ENCODE measurements at regions not wholly inside any gene's neighbourhood (a gene's known extent, or its start where the extent isn't known, plus 50 kb on each side); places are given as distances from the start of the nearest gene placed in this dataset.
"Not testable (repeated sequence)": the region's sequence is repeated elsewhere in the genome, so short reads cannot be mapped to it uniquely, and the experiment has no call there.

DNA sequence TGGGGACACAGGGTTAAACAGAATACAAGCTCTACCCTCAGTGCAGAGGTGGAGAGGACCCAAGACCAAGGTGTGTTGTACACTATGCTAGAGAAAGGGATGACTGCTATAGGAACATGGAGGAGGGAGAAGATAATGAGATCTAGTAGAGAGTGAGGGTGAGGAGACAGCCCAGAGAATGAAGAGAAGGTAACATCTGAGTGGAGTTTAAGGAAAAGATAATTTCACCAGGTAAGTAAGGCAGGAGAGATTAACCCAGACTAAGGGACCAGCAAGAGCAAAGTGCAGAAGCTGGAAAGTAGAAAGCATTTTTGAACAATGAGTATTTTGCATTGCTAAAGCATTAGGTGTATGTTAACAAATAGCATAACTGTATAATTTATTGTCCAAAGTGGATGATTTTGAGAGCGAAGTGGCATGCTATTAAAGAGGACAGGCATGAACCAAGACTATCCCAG is 128.8 kb downstream of the RASSF10 start:
- no peak for DNase-seq

DNA sequence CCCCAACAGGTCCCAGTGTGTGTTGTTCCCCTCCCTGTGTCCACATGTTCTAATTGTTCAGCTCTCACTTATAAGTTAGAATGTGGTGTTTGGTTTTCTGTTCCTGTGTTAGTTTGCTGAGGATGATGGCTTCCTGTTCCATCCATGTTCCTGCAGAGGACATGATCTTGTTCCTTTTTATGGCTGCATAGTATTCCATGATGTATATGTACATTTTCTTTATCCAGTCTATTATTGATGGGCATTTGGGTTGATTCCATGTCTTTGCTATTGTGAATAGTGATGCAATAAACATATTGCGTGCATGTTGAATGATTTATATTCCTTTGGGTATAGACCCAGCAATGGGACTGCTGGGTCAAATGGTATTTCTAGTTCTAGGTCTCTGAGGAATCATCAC is 130.0 kb downstream of the RASSF10 start:
- DNase-seq, result not testable (repeated sequence)

DNA sequence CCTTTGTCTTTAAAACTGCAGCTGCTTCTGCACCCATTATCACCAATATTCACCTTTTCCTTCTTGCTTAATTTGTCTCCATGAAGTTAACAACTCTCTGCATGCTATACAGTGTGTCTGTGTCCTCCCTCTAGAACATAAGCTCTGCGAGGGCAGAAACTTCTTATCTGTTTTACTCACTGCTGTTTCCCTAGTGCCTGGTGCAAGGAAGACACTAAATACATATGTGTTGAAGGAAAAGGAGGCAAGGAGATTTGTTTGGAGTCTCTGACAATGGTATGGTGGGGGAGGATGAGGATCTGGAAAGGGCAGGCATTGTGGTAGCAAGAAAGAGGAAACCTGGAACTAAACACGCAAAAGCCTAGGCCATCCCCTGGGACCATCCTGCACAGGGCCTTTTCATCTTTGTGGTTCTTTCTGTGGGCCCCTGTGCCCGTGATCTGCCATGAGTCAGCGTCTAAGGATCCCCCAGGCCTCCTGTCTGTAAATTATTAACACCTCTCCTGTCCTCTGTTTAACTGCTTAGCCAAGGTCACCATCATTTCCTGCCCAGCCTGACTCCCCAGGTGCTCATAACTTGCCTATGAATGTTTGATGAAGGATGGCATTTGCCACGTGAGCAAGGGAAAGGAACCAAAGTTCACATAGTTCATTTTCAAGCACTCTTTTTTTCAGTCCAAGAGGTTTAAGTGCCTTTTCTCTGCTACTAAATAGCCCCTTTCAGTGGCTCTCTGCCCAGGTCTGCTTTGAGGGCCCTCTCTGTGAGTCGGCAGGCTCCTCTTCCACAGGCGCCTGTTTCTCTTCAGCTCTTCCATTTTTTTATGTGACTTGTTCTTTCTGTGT is 131.1 kb downstream of the RASSF10 start:
- DNase-seq, result peak; percentile 88 to 91

DNA sequence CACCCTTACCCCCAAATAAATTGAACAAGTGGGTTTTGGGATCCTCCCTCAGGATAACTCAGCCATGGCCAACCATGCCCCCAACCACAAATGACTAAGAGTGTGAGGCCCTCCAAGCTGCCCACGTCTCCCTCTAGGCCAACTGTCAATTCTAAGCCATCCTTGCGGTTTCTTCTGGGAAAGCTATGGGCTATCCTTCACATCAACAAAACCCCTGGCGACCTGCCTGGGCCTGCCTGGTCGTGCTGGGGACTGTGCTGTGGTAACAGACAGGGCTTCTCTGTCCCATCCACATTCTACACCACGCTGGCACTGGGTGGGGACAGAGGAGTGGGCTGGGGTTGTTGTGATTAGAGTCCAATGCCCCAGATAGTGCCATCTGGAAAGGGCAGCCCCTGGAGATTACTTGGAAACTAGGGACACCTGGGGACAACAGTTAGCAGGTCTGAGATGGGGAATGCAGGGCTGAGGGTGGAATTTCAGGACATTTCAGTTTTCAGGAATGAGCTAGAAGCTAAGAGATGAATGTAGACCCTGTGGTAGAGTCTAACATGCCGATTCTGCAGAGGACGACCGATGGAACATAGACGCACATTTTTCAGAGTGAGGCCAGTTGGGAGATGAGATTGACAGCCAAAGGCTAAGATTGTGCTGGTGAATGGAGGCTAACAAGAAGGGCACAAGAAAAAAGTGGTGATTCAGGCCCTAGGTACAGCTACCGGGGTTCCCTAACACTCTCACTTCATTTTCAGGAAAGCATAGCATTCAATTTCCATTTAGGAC is 131.9 kb downstream of the RASSF10 start:
- peak; percentile 31 to 67 for DNase-seq

DNA sequence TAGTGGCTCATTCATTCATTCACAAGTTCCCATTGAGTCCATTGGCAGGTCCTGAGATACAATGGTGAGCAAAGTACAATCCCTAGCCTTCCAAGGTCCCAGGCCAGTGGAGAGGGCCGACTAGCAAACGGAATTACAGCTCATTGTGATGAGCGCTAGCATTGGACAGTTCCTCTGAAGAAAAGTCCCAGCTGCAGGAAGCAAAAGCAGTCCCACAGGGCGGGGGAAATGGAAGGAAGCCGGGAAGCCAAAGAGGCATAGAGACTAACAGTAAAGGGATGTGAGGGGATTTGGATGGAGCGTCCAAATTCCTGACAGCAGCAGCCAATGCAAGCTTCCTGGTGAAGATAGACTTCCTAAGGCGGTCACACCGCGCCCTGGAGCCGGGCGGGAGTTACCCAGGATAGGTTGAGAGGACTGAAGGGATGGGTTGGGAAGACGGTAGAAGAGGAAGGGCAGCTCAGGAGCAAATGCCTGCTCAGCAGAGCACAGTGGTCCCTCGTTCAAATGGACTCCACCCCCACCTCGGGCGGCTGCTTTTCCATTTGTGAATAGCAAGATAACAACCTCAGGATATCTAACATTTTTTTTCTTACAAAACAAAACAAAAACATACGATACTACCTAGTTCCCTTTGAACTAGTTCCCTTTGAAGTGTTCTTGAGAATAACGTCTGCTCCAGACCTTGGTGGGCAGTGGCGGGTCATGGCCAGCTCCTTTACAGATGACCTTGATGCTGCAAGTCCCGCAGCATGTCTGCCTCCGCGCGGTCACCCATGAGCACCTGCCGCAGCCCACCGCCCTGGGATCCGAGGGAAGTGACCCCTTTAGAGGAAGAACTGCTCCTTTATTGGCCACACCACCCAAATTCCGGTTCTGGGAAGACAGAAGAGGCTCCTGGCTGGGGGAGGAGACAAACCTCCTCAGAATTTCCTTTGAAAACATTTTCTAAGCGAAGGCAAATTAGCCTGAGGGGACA is 132.9 kb downstream of the RASSF10 start:
- DNase-seq, result no peak

DNA sequence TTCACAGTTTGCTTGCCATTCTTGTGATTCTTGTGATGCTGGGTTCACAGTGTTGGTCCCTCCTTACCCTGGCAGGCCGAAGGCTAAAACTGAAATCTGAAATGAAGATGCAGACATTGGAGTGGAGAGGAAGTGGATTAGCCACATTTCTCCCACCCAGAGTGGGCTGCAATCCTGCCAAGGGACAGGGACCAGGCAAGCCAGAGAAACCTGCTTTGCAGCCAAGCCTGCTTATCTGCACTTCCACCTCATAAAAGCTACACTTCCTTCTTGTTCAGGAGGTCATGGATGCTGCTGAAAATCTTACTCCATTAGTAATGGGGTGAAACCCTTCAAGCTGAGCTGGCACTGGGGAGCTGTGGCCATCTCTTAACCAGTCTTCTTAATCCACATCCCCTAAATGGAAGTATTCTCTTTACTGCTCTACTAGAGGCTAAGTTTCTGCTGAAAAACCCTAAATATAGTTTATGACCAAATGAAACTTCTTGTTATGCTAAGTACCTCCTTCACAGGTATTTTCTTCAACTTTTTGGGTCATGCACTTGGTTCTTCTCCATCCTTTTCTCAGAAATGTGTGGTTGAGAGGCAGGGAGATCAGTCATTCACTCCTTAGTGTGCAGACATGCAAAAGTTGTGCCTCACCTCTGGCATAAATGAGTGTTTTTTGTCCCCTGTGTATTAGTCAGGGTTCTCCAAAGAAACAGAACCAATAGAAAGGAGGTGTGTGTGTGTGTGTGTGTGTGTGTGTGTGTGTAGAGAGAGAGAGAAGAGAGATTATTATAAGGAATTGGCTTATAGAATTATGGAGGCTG is 133.9 kb upstream of the BMAL1 start:
- no peak for DNase-seq

DNA sequence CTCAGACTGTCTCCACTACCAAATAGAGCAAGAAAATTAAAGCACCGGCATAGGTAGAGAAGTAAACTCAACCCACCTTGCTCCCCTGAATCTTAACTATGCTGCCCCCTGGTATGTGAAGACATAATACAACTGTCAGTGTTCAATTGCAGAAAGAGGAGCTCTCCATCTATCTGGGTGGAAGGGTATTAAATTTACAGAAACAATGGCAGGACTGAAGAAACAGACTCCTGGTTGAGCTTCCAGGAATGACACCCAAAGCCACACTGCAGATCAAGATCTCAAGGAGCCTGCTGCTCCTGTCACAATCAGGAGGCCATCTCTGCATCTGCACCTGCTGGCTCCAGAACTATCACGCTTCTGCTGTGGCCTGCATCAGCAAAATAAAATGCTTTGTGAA is 132.1 kb upstream of the BMAL1 start:
- DNase-seq, result no peak

DNA sequence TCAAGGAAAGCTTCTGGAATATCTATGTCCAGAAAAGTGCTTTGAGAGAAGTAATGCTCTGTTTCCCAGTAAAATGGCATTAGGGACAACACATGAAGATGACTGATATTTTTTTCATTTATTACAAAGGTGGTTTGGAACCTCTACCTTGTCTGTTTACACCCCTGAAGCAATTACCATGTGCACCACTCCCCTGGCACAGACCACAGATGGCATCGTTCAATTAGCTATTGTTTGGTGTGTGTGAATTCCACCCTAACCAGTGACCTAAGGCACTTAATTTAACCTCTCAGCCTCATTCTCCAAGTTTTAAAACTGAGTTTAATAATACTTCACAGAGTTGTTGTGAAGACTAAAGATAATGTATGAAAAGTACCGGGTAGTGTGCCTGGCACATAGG is 127.6 kb upstream of the BMAL1 start:
- no peak for DNase-seq

DNA sequence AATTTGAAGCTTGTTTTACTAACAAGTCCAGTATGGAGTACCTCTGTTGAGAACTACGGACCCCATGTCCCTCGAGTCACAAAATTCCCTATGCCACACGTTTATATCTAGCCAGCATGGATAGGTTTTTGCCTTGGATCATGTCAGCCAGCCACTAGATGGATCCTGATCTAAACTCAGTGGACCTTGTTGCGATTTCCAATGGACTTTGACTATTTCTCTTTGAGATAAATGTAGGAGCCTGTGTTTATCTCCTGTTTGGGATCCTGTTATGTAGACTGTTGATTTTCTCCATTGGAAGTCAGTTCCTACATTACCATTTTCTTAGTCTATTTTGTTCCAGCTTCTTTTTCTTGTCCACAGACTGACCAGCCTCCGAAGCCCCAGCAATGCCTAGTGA is 127.1 kb upstream of the BMAL1 start:
- DNase-seq, result no peak

DNA sequence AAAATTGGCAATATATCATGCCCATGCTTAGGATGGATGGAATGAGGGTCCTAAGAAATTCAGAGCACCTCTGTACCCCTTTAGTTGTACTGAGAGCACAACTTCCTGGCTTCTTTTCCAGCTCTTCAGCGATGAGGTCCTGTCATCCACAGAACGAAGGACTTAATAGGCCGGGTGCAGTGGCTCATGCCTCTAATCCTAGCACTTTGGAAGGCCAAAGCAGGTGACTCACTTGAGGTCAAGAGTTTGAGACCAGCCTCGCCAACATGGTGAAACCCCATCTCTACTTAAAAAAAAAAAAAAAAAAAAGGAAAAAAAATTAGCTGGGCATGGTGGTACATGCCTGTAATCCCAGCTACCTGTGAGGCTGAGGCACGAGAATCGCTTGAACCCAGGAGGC is 125.3 kb upstream of the BMAL1 start:
- no peak for DNase-seq

DNA sequence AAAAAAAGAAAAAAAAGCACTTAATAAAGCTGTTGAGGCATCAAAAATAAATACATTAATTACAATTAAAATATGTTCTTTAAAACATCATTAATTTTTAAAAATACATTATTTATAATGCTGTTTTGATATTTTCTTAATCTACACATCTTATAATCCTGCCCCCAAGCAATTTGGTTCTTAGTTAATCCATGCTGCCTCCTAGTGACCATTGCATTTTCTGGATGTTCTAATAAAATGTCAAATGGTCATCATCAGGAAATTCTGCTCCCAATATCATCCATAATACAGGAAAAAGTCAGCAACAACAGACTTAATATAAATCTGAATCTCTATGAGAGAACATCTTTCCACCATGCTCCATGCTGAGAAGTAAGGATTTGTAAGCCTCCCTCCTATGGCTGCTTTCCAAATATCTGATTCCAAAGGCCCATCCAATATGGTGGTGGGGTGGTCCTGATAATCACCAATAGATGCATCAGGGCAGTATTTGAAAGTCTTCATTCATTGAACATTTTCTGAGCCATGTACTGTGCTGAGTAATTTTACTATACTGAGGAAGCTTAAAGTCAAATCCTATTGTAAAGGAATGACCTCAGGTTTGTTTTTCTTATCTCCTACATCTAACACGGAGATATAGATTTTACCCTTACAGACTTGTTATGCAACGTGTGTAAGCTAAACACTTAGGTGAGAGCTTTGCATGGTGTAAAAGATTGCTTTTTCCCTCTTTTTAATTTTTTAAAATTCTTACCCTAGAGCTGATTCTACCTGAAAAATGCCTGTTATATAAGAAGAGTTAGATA is 124.7 kb upstream of the BMAL1 start:
- DNase-seq, result peak in 1 of 2 experiments; percentile 52

DNA sequence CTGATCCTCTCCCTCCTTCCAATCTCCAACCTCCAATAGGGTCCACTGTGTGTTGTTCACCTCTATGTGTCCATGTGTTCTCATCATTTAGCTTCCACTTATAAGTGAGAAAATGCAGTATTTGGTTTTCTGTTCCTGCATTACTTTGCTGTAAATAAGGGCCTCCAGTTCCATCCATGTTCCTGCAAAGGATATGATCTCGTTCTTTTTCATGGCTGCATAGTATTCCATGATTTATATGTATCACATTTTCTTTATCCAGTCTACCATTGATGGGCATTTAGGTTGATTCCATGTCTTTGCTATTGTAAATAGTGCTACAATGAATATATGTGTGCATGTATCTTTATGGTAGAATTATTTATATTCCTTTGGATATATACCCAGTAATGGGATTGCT is 123.2 kb upstream of the BMAL1 start:
- not testable (repeated sequence) for DNase-seq

DNA sequence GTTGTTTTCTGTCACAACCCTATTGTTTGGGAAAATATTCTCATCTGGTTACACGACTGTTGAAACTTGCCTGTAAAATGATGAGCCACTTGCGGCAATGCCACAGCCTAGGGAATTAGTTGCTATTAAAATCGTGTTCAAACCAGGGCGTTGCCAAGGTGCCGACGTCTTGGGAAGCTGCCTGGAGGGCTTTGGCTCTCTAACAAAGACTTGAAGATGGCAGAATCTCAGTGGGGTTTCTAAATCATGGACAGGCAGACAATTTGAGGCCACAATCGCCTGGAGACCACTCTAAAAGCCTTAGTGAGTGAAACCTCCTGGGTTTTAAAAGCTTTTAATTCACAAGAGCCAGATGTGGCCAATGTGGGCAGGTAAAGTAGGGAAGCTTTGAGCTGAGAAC is 117.2 kb upstream of the BMAL1 start:
- DNase-seq, result no peak

DNA sequence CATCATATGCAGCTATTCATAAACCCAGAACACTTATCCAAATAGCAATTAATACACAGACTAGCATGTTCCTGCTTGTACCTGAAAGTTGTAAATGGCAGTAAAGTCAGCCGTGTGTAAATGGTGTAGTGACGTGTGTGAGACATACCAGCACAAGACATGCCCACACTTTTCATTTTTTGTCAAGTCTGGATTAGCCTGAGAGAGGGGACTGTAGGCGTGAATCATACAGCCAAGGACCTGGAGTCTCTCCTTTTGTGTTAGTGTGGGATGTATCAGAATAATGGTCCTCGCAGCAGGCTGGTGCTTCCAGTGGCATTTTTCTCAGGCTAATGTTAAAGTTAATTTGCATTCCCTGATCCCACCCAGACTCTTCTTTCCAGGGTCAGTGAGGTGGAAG is 116.8 kb upstream of the BMAL1 start:
- DNase-seq, result peak in 1 of 2 experiments; percentile 41

DNA sequence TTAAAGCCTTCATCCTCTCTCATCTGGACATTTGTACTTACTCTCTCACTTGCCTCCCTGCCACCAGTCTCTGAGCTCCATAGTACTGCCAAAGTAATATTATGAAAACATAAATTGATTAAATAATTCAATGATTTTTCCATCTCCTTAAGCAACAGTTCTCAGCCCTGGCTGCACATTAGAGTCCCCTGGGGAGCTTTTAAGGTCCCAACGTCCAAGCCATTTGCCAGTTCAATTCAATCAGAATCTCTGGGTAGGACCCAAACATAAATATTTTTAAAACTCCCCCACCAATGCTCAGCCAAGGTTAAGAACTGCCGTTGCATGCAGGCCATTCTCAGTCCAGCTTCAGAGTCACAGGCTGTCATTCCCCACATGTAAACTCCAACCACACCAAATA is 114.4 kb upstream of the BMAL1 start:
- no peak for DNase-seq

DNA sequence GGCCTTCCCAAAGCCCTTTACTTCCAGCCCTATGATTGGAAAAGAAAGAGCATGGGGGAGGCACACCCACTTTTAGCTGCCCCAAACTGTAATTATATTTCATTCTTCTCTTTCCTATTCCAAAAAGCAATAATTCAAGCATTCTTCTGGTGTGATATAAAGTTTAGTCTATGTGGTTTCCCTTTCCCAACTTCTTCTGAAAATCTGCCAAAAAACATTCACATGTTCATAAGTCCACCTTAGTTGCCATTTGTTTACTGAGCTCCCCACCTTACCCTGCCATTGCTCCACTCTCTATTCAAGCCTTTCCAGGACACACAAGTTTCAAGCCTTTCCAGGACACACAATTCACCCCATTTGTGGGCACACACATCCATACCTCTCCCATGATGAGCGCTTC is 111.6 kb upstream of the BMAL1 start:
- DNase-seq, result no peak

DNA sequence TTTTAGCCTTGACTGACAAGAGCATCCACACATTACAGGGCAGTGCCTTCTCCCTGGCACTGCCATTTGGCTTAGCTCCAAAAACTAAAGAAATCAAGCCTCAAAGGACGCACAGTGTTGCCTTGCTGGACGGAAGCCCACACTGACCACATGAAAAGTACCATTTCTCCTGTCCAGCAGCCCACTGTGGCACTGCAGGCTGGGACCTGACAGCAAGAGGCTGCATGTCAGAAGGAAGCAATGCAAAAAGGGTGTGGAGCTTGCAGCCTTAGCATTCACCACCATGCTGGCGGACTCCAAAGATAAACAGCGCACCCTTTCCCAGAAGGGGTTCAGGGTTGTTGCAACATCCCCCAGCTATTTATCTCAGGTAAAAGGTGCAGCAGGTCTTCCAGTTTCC is 109.3 kb upstream of the BMAL1 start:
- no peak for DNase-seq

DNA sequence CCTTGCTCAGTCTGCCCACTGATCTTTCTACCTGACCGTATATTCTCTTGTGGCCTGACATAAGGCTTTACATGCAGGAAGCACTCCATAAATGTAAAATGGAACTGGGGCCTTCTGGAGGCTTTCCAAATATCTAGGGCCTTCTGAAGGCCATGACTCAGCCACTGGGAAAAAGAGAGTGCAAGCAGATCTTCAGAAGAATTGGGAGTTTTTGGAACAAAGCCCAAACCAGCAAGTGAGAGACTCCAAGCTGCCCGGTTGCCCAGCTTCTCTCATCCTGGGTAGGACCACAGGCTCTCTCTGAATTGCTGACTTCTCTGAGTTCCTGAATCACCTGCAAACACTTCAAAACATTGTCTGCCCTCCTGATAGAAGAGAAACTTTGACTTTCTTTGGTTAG is 107.9 kb upstream of the BMAL1 start:
- no peak for DNase-seq

DNA sequence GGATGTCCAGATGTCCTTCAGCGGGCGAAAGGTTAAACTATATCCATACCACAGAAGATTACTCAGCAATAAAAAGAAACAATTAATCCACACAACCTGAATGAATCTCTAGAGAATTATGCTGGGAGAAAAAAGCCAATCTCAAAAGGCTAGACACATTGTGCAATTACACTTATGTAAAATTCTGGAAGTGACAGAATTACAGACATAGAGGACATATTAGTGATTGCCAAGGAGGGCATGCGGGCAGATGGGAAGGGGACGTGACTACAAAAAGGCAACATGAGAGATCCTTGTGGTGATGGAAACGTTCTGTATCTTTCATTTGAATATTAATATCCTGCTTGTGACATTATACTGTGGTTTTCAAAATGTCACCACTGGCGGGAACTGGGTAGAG is 103.5 kb upstream of the BMAL1 start:
- no peak for DNase-seq

DNA sequence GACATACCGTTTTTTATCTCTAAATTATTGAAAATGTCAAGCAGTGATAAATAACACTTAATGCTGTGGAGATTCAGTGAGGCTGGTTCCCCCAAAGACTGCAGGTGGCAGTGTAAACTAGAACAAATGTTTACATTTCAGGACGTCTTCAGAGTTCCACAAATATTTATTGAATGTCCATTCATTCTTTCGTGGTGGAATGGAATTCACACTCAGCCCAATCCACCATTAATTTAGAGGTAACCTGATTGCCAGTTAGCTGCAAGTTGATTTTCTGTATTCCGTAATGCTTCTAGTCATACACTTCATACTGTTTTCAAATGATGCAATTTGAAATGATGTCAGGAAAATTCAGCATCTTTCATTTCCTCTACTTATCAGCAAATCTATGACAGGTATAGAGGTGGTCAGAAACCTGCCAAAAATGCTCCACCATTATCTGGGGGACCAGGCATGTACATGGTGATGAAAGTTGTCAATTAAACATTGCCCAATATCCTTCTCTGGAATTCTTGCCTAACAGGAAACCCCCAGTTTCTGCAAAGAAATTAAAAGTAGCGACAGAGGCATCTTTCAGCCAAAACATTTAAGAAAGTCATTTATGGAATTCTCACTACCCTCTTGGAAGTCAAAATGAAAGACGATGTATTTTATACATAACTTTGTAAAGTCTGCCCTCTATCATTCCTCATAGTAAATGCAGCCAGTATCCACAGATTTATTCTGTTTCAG is 94.3 kb upstream of the BMAL1 start:
- peak in 1 of 2 experiments; percentile 56 for DNase-seq

DNA sequence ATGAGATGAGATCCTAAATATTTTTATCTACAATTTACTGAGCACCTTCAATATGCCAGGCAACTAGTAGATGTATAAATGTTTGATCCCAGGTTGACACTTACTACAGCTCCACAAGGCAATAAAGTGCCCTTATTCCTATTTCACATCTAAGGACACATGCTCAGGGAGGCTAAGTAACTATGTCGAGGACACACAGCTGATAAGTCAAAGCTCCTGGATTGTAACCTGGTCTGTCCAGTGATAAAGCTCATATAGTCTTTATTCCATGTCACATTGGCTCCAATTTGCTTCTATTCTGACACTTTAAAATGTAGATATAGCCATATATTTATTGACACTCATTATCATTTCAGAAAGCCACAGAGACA is 93.8 kb upstream of the BMAL1 start:
- DNase-seq, result no peak

Data from NCI-H526 (cell line).